ENCODE measurements at regions not wholly inside any gene's neighbourhood (a gene's known extent, or its start where the extent isn't known, plus 50 kb on each side); places are given as distances from the start of the nearest gene placed in this dataset.

- Histone ChIP-seq H3K4me1 (ENCODE audit: control insufficient read depth, extremely low read depth, insufficient read depth, low read length) (no peaks in the 10 kb centered on the region), H2AFZ (ENCODE audit: low read depth, low read length) (no peak overlapping the region), H3K27ac (ENCODE audit: insufficient read depth, low read depth, low read length) (no peak overlapping the region), H3K79me2 (ENCODE audit: control insufficient read depth, insufficient read depth, low read length) (no peaks in the 10 kb centered on the region), H3K9ac (replicated peaks; ENCODE audit: extremely low read depth, insufficient read depth, low read length) (no peak overlapping the region), H3K4me2 (ENCODE audit: insufficient read depth, low read length) (no peak overlapping the region), H3K9me3 (replicated peaks; ENCODE audit: control insufficient read depth, insufficient read depth, low read length) (no peaks in the 10 kb centered on the region), H3K27me3 (ENCODE audit: control insufficient read depth in 2 of 2, insufficient read depth in 2 of 2, low read length in 2 of 2) (no peaks in the 10 kb centered on the region), H3K4me3 (replicated peaks in 1 of 3; ENCODE audit: insufficient read depth in 1 of 3, low read depth in 1 of 3, low read length in 3 of 3) (no peak overlapping the region), H3K9me1 (replicated peaks; ENCODE audit: control insufficient read depth, extremely low read depth, insufficient read depth, low read length) (no peaks in the 10 kb centered on the region), H4K20me1 (replicated peaks; ENCODE audit: control insufficient read depth, extremely low read depth, insufficient read depth, low read length) (no peaks in the 10 kb centered on the region), H3K36me3 (ENCODE audit: control insufficient read depth in 2 of 2, extremely low read depth in 1 of 2, insufficient read depth in 2 of 2, low read length in 2 of 2) (no peaks in the 10 kb centered on the region)
- dilution Hi-C loops (cut with MboI; ENCODE audit: extremely low pct_ligation_motif_present, low sequenced_read_pairs), result no loop called here
- no peak for FAIRE-seq
- intact Hi-C loops (cut with micrococcal nuclease), result no loop called here
- DNase-seq (ENCODE audit: low read depth, low spot score), result no peak
- CTCF ChIA-PET, result no interaction called here
- POLR2A ChIA-PET, result no interaction called here
- BruUV-seq (replicated peaks), result no TSS peak
- TF ChIP-seq MYC (IDR thresholded peaks at IDR 0.05; ENCODE audit: low read depth, low read length), result no peak
- no peak for TF ChIP-seq GATA2 (IDR thresholded peaks at IDR 0.05; ENCODE audit: insufficient read depth, insufficient read length, low read depth, low read length)
- TF ChIP-seq JUN (IDR thresholded peaks at IDR 0.05; ENCODE audit: borderline replicate concordance, insufficient read depth, insufficient read length, low read depth), result no peak
- TF ChIP-seq FOS (IDR thresholded peaks at IDR 0.05; ENCODE audit: borderline replicate concordance, insufficient read depth, low read length), result no peak
Measured at GRCh38 chr10:10363217-10363616, 654.5 kb upstream of the CELF2 start.

GRCh38 chr10:10364902-10365301 lies 652.8 kb upstream of the CELF2 start:
- Histone ChIP-seq H3K36me3 (ENCODE audit: control insufficient read depth in 2 of 2, extremely low read depth in 1 of 2, insufficient read depth in 2 of 2, low read length in 2 of 2) (no peaks in the 10 kb centered on the region), H3K4me1 (ENCODE audit: control insufficient read depth, extremely low read depth, insufficient read depth, low read length) (no peaks in the 10 kb centered on the region), H3K27ac (ENCODE audit: insufficient read depth, low read depth, low read length) (no peak overlapping the region), H2AFZ (ENCODE audit: low read depth, low read length) (no peak overlapping the region), H4K20me1 (replicated peaks; ENCODE audit: control insufficient read depth, extremely low read depth, insufficient read depth, low read length) (no peaks in the 10 kb centered on the region), H3K27me3 (ENCODE audit: control insufficient read depth in 2 of 2, insufficient read depth in 2 of 2, low read length in 2 of 2) (no peaks in the 10 kb centered on the region), H3K79me2 (ENCODE audit: control insufficient read depth, insufficient read depth, low read length) (no peaks in the 10 kb centered on the region), H3K9me1 (replicated peaks; ENCODE audit: control insufficient read depth, extremely low read depth, insufficient read depth, low read length) (no peaks in the 10 kb centered on the region), H3K9me3 (replicated peaks; ENCODE audit: control insufficient read depth, insufficient read depth, low read length) (no peaks in the 10 kb centered on the region), H3K4me3 (replicated peaks in 1 of 3; ENCODE audit: insufficient read depth in 1 of 3, low read depth in 1 of 3, low read length in 3 of 3) (no peak overlapping the region), H3K4me2 (ENCODE audit: insufficient read depth, low read length) (no peak overlapping the region), H3K9ac (replicated peaks; ENCODE audit: extremely low read depth, insufficient read depth, low read length) (no peak overlapping the region)
- FAIRE-seq (no peak), DNase-seq (ENCODE audit: low read depth, low spot score) (no peak)
- dilution Hi-C loops (cut with MboI; ENCODE audit: extremely low pct_ligation_motif_present, low sequenced_read_pairs) (no loop called here), intact Hi-C loops (cut with micrococcal nuclease) (no loop called here)
- TF ChIP-seq CTCF (IDR thresholded peaks at IDR 0.05; ENCODE audit: extremely low read depth in 1 of 2, insufficient read depth in 1 of 2, low read depth in 1 of 2, low read length in 2 of 2) (no peak), JUN (IDR thresholded peaks at IDR 0.05; ENCODE audit: borderline replicate concordance, insufficient read depth, insufficient read length, low read depth) (no peak), POLR2AphosphoS5 (IDR thresholded peaks at IDR 0.05; ENCODE audit: insufficient read depth, low read depth, low read length) (no peak), GATA2 (IDR thresholded peaks at IDR 0.05; ENCODE audit: insufficient read depth, insufficient read length, low read depth, low read length) (no peak), POLR2A (IDR thresholded peaks at IDR 0.05; ENCODE audit: low read depth, low read length) (no peak), EZH2 (IDR thresholded peaks at IDR 0.05; ENCODE audit: borderline replicate concordance, low read depth, low read length, severe bottlenecking) (no peak)
- CTCF ChIA-PET, result no interaction called here
- POLR2A ChIA-PET, result no interaction called here
- BruUV-seq (replicated peaks), result no TSS peak

All from endothelial cell of umbilical vein (primary cell).